Psoas muscle (tissue), 7 donors: ENCODE measurements at regions not wholly inside any gene's neighbourhood (a gene's known extent, or its start where the extent isn't known, plus 50 kb on each side); places are given as distances from the start of the nearest gene placed in this dataset.

ENCODE experiments used
- ATAC-seq, 4 donors: fragments of 200-7000 bp; cut with Tn5 transposase; one replicate each; pipeline ENCODE4 v1.9.1; 2020; ENCODE audit warnings: moderate library complexity in 3 of 4, mild to moderate bottlenecking in 2 of 4
- DNase-seq, 2 donors: peaks; one replicate each; pipeline ENCODE4 v3.0.0-alpha.2; 2020
- H3K27ac ChIP-seq: fragments of 200-600 bp; one replicate; pipeline ENCODE4 v1.8.0; 2022
- H3K27me3 ChIP-seq, 3 donors: fragments of 200-600 bp in 1 of 3; one replicate each; pipeline versions ENCODE4 v1.6.1 to v1.8.0; 2013 to 2022; ENCODE audit warnings: low read length in 2 of 3, mild to moderate bottlenecking in 2 of 3, moderate library complexity in 1 of 3; ENCODE audit not compliant: insufficient read depth in 3 of 3
- H3K36me3 ChIP-seq, 2 donors: fragments of 200-600 bp in 1 of 2; one replicate each; pipeline versions ENCODE4 v1.6.1 to v1.8.0; 2013 to 2022; ENCODE audit warnings: low read depth in 1 of 2, mild to moderate bottlenecking in 1 of 2, moderate library complexity in 1 of 2; ENCODE audit not compliant: insufficient read depth in 1 of 2
- H3K4me1 ChIP-seq: fragments of 200-600 bp; one replicate; pipeline ENCODE4 v1.8.0; 2022
- H3K4me3 ChIP-seq: fragments of 200-600 bp; one replicate; pipeline ENCODE4 v1.8.0; 2022; ENCODE audit warnings: mild to moderate bottlenecking
- H3K9me3 ChIP-seq: fragments of 200-600 bp; one replicate; pipeline ENCODE4 v1.8.0; 2022
- WGBS, 3 donors: extraction: QIAGEN DNeasy Blood & Tissue Kit; methylation state at CpG; one replicate each; pipeline versions ENCODE4 v1.1.6 to v1.1.7; 2013; 5-methylcytosine and 5-hydroxymethylcytosine counted together
- intact Hi-C, 2 donors: fragments of 100-400 bp; cut with DNase I; formaldehyde crosslinking; loops; one replicate each; pipeline versions ENCODE4 v1.11.0 to v1.14.2; 2022
- TF ChIP-seq, protein P1 (sequence below): fragments of 200-600 bp; IDR thresholded peaks from one replicate; pipeline ENCODE4 v1.8.0; 2022; ENCODE audit warnings: antibody characterized with exemption
- donor health status: healthy with polysubstance abuse.
- donor health status: DM: no; HTN: no; CAD: no; lungs with moderate emphysema.
- donor health status: Bipolar disorder and iron deficiency.
- donor health status: healthy.
- donor health status: DM: yes; HTN: yes; CAD: no.
- donor health status: DM: no; HTN: no; CAD: no.
- donor health status: DM: yes; HTN: yes; CAD: no.

DNA sequence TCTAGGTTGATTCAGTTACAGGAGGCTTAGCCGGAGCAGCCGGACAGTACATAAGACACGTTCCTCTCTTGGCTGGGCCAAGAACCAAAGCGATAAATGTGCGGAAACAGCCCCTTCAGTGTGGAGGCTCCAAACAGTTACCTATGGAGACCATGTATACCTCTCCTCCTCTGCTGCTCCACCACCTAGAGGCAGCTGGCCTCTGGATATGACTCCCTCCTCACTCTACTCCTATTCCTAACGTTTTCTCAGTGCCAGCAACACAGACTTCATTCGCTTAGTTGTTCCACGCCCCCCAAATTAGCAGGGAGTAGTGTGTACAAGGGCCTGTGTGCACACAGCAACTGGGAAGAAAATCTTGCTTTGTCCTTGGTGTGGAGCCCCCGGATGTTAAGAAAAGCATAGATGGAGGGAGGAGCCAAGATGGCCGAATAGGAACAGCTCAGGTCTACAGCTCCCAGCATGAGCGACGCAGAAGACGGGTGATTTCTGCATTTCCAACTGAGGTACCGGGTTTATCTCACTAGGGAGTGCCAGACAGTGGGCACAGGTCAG, 362.3 kb upstream of the KIRREL3 start:
- H3K27ac ChIP-seq = no peak overlapping the region
- ATAC-seq (no peak), DNase-seq (no peak)
- H3K4me1 ChIP-seq = no peaks in the 10 kb centered on the region
- intact Hi-C loops = no loop called here
- no peak overlapping the region for H3K4me3 ChIP-seq
- no peaks in the 10 kb centered on the region for H3K36me3 ChIP-seq
- WGBS, 3 donors = 88 to 90% (median 90%) methylated on average over 14 of the region's 14 CpGs
- no peaks in the 10 kb centered on the region for H3K27me3 ChIP-seq
- no peaks in the 10 kb centered on the region for H3K9me3 ChIP-seq
- TF ChIP-seq, protein P1, sequence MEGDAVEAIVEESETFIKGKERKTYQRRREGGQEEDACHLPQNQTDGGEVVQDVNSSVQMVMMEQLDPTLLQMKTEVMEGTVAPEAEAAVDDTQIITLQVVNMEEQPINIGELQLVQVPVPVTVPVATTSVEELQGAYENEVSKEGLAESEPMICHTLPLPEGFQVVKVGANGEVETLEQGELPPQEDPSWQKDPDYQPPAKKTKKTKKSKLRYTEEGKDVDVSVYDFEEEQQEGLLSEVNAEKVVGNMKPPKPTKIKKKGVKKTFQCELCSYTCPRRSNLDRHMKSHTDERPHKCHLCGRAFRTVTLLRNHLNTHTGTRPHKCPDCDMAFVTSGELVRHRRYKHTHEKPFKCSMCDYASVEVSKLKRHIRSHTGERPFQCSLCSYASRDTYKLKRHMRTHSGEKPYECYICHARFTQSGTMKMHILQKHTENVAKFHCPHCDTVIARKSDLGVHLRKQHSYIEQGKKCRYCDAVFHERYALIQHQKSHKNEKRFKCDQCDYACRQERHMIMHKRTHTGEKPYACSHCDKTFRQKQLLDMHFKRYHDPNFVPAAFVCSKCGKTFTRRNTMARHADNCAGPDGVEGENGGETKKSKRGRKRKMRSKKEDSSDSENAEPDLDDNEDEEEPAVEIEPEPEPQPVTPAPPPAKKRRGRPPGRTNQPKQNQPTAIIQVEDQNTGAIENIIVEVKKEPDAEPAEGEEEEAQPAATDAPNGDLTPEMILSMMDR = no peak

DNA sequence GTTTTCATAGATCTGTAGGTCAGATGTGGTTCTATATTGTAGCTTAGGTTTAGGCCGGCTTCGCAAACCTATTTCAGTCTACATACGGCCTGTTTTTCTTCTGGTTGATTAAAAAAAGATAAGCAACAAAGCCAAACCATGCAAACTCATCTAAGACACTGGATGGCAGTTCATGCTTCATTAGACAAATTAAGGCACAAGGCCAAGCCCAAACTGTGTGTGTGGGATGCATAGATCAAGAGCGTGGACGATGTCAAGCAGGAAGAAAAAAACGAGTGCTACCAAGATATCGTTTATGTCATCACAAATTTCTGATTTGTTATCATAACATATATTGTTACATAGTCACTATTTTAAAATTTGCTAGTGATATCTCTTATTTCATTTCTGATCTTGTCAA, 357.6 kb upstream of the KIRREL3 start:
- TF ChIP-seq, protein P1 = no peak
- intact Hi-C loops = no loop called here

DNA sequence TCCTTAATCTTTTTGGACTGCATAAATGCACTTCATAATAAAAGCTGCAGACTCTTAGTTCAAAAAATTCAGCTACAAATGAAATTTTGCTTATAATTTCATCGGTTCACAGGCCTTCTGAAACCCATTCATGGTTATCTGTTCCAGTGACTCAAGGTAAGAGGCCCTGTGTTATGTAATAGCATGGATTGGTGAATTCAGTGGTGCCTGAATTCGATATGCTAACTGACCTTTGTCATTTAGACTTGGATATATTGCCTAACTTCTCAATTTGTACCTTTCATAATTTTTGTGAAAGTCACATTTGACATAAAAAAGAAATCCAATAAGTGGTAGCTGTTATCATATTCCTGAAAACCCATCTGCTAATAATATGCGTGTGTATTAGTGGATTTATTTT, 349.9 kb upstream of the KIRREL3 start:
- intact Hi-C loops = no loop called here
- Histone ChIP-seq H3K4me1 (no peaks in the 10 kb centered on the region), H3K9me3 (no peaks in the 10 kb centered on the region), H3K4me3 (no peak overlapping the region), H3K27me3 (peaks cover 0 to 3% (median 3%) of the 10 kb centered on the region in 3 donors), H3K36me3 (no peaks in the 10 kb centered on the region), H3K27ac (no peak overlapping the region)
- DNase-seq (no peak), ATAC-seq (no peak)
- TF ChIP-seq, protein P1 = no peak
- WGBS, 3 donors = 89 to 96% (median 94%) methylated on average over 3 of the region's 3 CpGs

More for the DNA sequence above, 357.6 kb upstream of the KIRREL3 start:
- Histone ChIP-seq H3K9me3 (no peaks in the 10 kb centered on the region), H3K36me3 (no peaks in the 10 kb centered on the region), H3K27me3 (no peaks in the 10 kb centered on the region), H3K27ac (no peak overlapping the region), H3K4me3 (no peak overlapping the region), H3K4me1 (no peaks in the 10 kb centered on the region)
- WGBS, 3 donors = 88 to 91% (median 89%) methylated on average over 7 of the region's 7 CpGs
- no peak for DNase-seq
- no peak for ATAC-seq

DNA sequence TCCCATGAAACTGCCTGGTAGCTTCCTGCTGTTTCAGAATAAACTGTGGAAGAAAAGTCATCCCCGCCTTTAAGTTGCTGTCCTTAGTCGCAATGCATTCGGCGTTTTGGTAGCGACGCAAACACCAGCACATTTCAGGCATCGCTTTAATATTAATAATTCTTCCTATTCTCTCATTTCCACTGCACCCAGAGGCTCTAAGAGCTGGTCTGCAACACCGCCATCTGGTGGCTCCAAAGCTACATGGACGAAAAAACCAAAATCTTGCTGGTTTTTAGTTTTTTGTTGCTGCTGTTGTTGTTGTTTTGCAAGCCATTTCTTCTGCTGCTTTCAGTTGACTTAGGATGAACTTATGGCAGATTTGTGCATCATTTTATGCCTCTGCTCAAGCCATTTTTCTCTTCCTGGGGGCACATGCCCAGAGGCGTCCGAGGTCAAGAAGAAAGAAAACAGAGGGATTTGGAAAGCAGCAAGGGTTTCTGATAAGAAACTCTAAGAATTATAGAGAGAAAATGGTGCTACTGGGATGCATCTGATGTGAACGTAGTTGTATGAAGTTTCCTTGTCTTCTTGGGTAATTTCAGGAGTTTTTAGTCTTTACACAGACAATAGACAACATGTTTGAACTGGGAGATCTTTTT, 345.4 kb upstream of the KIRREL3 start:
- ATAC-seq = no peak
- no peak overlapping the region for H3K27ac ChIP-seq
- H3K4me3 ChIP-seq = no peak overlapping the region
- intact Hi-C loops = loop anchor here (2.0 to 5.0 kb wide), 3 partner anchors 629 to 905 kb away; no protein-coding TSS in a partner anchor
- TF ChIP-seq, protein P1 = peak; percentile 56
- peaks cover 0 to 3% (median 3%) of the 10 kb centered on the region in 3 donors for H3K27me3 ChIP-seq
- 39 to 46% (median 42%) methylated on average over 12 of the region's 12 CpGs for whole genome bisulfite sequencing, 3 donors
- DNase-seq = no peak
- no peaks in the 10 kb centered on the region for H3K9me3 ChIP-seq
- no peaks in the 10 kb centered on the region for H3K36me3 ChIP-seq
- H3K4me1 ChIP-seq = no peaks in the 10 kb centered on the region
